ENCODE measurements at regions not wholly inside any gene's neighbourhood (a gene's known extent, or its start where the extent isn't known, plus 50 kb on each side); places are given as distances from the start of the nearest gene placed in this dataset.
A peak's percentile ranks its signal among the peaks of the same experiment; 100 is the strongest.

DNA sequence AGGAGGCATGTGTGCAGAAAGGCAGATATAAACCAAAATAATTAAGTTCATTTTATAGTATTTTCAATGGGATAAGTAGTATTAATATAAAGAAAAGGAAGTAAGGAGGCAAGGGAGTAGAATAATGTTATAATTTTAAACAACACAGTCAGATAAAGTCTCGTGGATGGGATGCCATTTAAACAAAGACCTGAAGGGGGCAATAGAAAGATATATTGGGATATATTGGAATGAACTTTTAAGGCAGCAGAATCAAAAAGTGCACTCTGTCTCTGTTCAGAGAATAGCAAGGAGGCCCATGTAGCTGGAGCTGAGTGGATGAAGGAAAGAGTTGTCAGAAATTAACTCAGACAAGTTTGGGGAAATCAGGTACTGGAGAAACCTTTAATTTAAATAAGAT, 158.7 kb downstream of the CGGBP1 start:
- TF ChIP-seq, protein P1, sequence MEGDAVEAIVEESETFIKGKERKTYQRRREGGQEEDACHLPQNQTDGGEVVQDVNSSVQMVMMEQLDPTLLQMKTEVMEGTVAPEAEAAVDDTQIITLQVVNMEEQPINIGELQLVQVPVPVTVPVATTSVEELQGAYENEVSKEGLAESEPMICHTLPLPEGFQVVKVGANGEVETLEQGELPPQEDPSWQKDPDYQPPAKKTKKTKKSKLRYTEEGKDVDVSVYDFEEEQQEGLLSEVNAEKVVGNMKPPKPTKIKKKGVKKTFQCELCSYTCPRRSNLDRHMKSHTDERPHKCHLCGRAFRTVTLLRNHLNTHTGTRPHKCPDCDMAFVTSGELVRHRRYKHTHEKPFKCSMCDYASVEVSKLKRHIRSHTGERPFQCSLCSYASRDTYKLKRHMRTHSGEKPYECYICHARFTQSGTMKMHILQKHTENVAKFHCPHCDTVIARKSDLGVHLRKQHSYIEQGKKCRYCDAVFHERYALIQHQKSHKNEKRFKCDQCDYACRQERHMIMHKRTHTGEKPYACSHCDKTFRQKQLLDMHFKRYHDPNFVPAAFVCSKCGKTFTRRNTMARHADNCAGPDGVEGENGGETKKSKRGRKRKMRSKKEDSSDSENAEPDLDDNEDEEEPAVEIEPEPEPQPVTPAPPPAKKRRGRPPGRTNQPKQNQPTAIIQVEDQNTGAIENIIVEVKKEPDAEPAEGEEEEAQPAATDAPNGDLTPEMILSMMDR (IDR thresholded peaks at IDR 0.05): peak; percentile 38
- no peak for TF ChIP-seq ZFX (IDR thresholded peaks at IDR 0.05; ENCODE audit: borderline replicate concordance)
